ENCODE measurements at regions not wholly inside any gene's neighbourhood (a gene's known extent, or its start where the extent isn't known, plus 50 kb on each side); places are given as distances from the start of the nearest gene placed in this dataset.

DNA sequence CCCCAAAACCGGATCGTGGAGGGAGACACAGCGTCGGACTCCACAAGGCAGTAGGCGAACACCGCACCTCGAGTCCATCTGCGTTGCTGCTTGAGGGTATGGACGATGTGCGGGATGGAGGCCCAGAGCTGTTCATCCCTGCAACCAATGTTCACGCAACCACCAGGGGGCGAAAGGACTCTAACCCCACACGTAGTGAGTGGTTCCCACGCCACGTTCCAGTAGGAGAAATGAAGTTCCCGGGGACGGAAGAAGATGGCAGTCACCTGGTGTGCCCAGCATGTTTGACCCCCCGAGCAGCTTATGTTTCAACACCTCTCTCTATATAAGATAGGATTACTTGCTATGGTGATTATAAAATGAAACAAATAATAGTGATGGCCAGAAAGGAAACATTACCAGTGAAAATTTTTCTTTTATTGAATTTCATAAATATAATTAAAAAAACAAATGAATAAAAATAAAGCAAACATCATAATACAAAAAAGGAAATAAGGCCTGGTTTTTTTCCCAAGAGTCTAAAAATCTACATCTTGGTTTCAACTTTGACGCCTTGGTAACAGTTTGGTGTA lies 184.3 kb downstream of the SH3BP4 start:
- Histone ChIP-seq H3K4me1 (ENCODE audit: control insufficient read depth, insufficient read depth, low read length) (no peaks in the 10 kb centered on the region), H3K36me3 (ENCODE audit: control insufficient read depth in 2 of 2, insufficient read depth in 1 of 2, low read length in 2 of 2) (no peaks in the 10 kb centered on the region), H3K4me3 (ENCODE audit: low read depth, low read length) (no peak overlapping the region), H3K27ac (ENCODE audit: extremely low read depth, low read depth, low read length) (no peak overlapping the region), H3K9me3 (ENCODE audit: control insufficient read depth, insufficient read depth, low read depth, low read length) (no peaks in the 10 kb centered on the region)
- CTCF ChIA-PET: interaction anchor here (0.5 to 8.0 kb wide), 20 partner anchors 9 to 903 kb away, joined by 3 to 72 read pairs (median 4); no protein-coding TSS in a partner anchor
- POLR2A ChIA-PET: no interaction called here
- TF ChIP-seq ZFP69B (tag by site-specific recombination; IDR thresholded peaks at IDR 0.05) (no peak), YY1 (tag by site-specific recombination; IDR thresholded peaks at IDR 0.05) (no peak), ZNF654 (tag by site-specific recombination; IDR thresholded peaks at IDR 0.05; ENCODE audit: low read depth) (peak; percentile 47), ZNF571 (tag by site-specific recombination; IDR thresholded peaks at IDR 0.05) (no peak), ZNF404 (tag by site-specific recombination; IDR thresholded peaks at IDR 0.05) (no peak), OVOL3 (tag by site-specific recombination; IDR thresholded peaks at IDR 0.05) (no peak), ZNF214 (tag by site-specific recombination; IDR thresholded peaks at IDR 0.05; ENCODE audit: borderline replicate concordance) (no peak), ZNF48 (tag by site-specific recombination; IDR thresholded peaks at IDR 0.05) (no peak), ZSCAN23 (tag by site-specific recombination; IDR thresholded peaks at IDR 0.05) (no peak), ZNF558 (tag by site-specific recombination; IDR thresholded peaks at IDR 0.05) (no peak), ZFHX2 (tag by site-specific recombination; conservative IDR thresholded peaks at IDR 0.05) (peak; percentile 36; the same call in 1 of the 2 replicates), GLIS1 (tag by site-specific recombination; IDR thresholded peaks at IDR 0.05) (peak; percentile 65)
- TF ChIP-seq, protein P1, sequence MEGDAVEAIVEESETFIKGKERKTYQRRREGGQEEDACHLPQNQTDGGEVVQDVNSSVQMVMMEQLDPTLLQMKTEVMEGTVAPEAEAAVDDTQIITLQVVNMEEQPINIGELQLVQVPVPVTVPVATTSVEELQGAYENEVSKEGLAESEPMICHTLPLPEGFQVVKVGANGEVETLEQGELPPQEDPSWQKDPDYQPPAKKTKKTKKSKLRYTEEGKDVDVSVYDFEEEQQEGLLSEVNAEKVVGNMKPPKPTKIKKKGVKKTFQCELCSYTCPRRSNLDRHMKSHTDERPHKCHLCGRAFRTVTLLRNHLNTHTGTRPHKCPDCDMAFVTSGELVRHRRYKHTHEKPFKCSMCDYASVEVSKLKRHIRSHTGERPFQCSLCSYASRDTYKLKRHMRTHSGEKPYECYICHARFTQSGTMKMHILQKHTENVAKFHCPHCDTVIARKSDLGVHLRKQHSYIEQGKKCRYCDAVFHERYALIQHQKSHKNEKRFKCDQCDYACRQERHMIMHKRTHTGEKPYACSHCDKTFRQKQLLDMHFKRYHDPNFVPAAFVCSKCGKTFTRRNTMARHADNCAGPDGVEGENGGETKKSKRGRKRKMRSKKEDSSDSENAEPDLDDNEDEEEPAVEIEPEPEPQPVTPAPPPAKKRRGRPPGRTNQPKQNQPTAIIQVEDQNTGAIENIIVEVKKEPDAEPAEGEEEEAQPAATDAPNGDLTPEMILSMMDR (tag by site-specific recombination; IDR thresholded peaks at IDR 0.05): peak; percentile 56; the same call in 1 of the 2 replicates
- TF ChIP-seq, protein P2, sequence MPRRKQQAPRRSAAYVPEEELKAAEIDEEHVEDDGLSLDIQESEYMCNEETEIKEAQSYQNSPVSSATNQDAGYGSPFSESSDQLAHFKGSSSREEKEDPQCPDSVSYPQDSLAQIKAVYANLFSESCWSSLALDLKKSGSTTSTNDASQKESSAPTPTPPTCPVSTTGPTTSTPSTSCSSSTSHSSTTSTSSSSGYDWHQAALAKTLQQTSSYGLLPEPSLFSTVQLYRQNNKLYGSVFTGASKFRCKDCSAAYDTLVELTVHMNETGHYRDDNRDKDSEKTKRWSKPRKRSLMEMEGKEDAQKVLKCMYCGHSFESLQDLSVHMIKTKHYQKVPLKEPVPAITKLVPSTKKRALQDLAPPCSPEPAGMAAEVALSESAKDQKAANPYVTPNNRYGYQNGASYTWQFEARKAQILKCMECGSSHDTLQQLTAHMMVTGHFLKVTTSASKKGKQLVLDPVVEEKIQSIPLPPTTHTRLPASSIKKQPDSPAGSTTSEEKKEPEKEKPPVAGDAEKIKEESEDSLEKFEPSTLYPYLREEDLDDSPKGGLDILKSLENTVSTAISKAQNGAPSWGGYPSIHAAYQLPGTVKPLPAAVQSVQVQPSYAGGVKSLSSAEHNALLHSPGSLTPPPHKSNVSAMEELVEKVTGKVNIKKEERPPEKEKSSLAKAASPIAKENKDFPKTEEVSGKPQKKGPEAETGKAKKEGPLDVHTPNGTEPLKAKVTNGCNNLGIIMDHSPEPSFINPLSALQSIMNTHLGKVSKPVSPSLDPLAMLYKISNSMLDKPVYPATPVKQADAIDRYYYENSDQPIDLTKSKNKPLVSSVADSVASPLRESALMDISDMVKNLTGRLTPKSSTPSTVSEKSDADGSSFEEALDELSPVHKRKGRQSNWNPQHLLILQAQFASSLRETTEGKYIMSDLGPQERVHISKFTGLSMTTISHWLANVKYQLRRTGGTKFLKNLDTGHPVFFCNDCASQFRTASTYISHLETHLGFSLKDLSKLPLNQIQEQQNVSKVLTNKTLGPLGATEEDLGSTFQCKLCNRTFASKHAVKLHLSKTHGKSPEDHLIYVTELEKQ (tag by site-specific recombination; IDR thresholded peaks at IDR 0.05; ENCODE audit: borderline replicate concordance): no peak
- TF ChIP-seq, protein P3, sequence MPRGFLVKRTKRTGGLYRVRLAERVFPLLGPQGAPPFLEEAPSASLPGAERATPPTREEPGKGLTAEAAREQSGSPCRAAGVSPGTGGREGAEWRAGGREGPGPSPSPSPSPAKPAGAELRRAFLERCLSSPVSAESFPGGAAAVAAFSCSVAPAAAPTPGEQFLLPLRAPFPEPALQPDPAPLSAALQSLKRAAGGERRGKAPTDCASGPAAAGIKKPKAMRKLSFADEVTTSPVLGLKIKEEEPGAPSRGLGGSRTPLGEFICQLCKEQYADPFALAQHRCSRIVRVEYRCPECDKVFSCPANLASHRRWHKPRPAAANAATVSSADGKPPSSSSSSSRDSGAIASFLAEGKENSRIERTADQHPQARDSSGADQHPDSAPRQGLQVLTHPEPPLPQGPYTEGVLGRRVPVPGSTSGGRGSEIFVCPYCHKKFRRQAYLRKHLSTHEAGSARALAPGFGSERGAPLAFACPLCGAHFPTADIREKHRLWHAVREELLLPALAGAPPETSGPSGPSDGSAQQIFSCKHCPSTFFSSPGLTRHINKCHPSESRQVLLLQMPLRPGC (tag by site-specific recombination; IDR thresholded peaks at IDR 0.05): no peak
- TF ChIP-seq, protein P4, sequence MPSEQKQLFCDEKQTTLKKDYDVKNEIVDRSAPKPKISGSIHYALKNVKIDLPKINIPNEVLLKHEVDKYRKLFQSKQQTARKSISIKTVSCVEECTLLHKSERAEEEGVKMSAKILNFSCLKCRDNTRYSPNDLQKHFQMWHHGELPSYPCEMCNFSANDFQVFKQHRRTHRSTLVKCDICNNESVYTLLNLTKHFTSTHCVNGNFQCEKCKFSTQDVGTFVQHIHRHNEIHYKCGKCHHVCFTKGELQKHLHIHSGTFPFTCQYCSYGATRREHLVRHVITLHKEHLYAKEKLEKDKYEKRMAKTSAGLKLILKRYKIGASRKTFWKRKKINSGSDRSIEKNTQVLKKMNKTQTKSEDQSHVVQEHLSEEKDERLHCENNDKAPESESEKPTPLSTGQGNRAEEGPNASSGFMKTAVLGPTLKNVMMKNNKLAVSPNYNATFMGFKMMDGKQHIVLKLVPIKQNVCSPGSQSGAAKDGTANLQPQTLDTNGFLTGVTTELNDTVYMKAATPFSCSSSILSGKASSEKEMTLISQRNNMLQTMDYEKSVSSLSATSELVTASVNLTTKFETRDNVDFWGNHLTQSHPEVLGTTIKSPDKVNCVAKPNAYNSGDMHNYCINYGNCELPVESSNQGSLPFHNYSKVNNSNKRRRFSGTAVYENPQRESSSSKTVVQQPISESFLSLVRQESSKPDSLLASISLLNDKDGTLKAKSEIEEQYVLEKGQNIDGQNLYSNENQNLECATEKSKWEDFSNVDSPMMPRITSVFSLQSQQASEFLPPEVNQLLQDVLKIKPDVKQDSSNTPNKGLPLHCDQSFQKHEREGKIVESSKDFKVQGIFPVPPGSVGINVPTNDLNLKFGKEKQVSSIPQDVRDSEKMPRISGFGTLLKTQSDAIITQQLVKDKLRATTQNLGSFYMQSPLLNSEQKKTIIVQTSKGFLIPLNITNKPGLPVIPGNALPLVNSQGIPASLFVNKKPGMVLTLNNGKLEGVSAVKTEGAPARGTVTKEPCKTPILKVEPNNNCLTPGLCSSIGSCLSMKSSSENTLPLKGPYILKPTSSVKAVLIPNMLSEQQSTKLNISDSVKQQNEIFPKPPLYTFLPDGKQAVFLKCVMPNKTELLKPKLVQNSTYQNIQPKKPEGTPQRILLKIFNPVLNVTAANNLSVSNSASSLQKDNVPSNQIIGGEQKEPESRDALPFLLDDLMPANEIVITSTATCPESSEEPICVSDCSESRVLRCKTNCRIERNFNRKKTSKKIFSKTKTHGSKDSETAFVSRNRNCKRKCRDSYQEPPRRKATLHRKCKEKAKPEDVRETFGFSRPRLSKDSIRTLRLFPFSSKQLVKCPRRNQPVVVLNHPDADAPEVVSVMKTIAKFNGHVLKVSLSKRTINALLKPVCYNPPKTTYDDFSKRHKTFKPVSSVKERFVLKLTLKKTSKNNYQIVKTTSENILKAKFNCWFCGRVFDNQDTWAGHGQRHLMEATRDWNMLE (tag by site-specific recombination; conservative IDR thresholded peaks at IDR 0.05; ENCODE audit: low read depth): peak; percentile 56
- TF ChIP-seq, protein P5, sequence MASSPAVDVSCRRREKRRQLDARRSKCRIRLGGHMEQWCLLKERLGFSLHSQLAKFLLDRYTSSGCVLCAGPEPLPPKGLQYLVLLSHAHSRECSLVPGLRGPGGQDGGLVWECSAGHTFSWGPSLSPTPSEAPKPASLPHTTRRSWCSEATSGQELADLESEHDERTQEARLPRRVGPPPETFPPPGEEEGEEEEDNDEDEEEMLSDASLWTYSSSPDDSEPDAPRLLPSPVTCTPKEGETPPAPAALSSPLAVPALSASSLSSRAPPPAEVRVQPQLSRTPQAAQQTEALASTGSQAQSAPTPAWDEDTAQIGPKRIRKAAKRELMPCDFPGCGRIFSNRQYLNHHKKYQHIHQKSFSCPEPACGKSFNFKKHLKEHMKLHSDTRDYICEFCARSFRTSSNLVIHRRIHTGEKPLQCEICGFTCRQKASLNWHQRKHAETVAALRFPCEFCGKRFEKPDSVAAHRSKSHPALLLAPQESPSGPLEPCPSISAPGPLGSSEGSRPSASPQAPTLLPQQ (tag by site-specific recombination; IDR thresholded peaks at IDR 0.05): 0 out of 2 replicates have a peak, but pooled peaks have one; percentile 27
- TF ChIP-seq, protein P6, sequence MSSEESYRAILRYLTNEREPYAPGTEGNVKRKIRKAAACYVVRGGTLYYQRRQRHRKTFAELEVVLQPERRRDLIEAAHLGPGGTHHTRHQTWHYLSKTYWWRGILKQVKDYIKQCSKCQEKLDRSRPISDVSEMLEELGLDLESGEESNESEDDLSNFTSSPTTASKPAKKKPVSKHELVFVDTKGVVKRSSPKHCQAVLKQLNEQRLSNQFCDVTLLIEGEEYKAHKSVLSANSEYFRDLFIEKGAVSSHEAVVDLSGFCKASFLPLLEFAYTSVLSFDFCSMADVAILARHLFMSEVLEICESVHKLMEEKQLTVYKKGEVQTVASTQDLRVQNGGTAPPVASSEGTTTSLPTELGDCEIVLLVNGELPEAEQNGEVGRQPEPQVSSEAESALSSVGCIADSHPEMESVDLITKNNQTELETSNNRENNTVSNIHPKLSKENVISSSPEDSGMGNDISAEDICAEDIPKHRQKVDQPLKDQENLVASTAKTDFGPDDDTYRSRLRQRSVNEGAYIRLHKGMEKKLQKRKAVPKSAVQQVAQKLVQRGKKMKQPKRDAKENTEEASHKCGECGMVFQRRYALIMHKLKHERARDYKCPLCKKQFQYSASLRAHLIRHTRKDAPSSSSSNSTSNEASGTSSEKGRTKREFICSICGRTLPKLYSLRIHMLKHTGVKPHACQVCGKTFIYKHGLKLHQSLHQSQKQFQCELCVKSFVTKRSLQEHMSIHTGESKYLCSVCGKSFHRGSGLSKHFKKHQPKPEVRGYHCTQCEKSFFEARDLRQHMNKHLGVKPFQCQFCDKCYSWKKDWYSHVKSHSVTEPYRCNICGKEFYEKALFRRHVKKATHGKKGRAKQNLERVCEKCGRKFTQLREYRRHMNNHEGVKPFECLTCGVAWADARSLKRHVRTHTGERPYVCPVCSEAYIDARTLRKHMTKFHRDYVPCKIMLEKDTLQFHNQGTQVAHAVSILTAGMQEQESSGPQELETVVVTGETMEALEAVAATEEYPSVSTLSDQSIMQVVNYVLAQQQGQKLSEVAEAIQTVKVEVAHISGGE (tag by site-specific recombination; conservative IDR thresholded peaks at IDR 0.05; ENCODE audit: low read depth): peak; percentile 81

Measured in HEK293 (cell line).